K562 (cell line): ENCODE measurements at regions not wholly inside any gene's neighbourhood (a gene's known extent, or its start where the extent isn't known, plus 50 kb on each side); places are given as distances from the start of the nearest gene placed in this dataset.

ENCODE experiments used
- ATAC-seq: fragments of 200-7000 bp; cut with Tn5 transposase; 3 replicates; pipeline ENCODE4 v1.9.1; 2020; ENCODE audit warnings: moderate library complexity
- BruUV-seq: library from RNA; stranded (reverse); fragments of 400-500 nt; replicated peaks from 2 replicates; lab custom pipeline; 2021; lab: Mats Ljungman, UMichigan
- CTCF ChIA-PET: fragments of 300-600 bp; formaldehyde crosslinking; extraction: SDS; loops from one replicate; lab custom pipeline; 2021; ENCODE audit warnings: low intra/inter-chr PET ratio; lab: Yijun Ruan, JAX
- POLR2A ChIA-PET: fragments of 300-600, 350-650 bp; sonication (Branson Sonifier 250); formaldehyde crosslinking; extraction: SDS; loops from one replicate; lab custom pipeline; 2021; ENCODE audit warnings: antibody characterized with exemption, inconsistent platforms; lab: Yijun Ruan, JAX
- DNase-seq, 4 experiments: peaks; one replicate each; pipeline versions ENCODE4 v3.0.0 to v3.0.0-alpha.2; 2011 to 2018; ENCODE audit warnings: low spot score in 3 of 4, mixed read lengths in 3 of 4; ENCODE audit errors: extremely low read depth in 1 of 4
- FAIRE-seq: peaks from 2 replicates; lab custom pipeline; 2011; peaks lifted over from hg19 to GRCh38; lab: Jason Lieb, UNC
- H2AFZ ChIP-seq: 2 replicates; pipeline ENCODE4 v1.6.0; 2011; ENCODE audit warnings: low read depth, low read length, control low read depth, inconsistent platforms
- H3K27ac ChIP-seq: fragments of 200-600 bp; 3 replicates; pipeline ENCODE4 v1.8.0; 2011; ENCODE audit warnings: low read depth, mild to moderate bottlenecking, control low read depth, inconsistent platforms, low read length, moderate library complexity, mixed read lengths; ENCODE audit errors: extremely low read depth
- H3K27me3 ChIP-seq, 2 experiments: fragments of 300-600 bp in 1 of 2; 2 replicates in 1 of 2; 3 replicates in 1 of 2; pipeline versions ENCODE4 v1.6.0 to v1.8.0; 2011; ENCODE audit warnings: inconsistent platforms in 2 of 2, low read length in 2 of 2, mild to moderate bottlenecking in 1 of 2, mixed read lengths in 1 of 2, moderate library complexity in 1 of 2; ENCODE audit not compliant: control insufficient read depth in 2 of 2, insufficient read depth in 2 of 2
- H3K36me3 ChIP-seq: fragments of 300-600 bp; 3 replicates; pipeline ENCODE4 v1.8.0; 2011; ENCODE audit warnings: mild to moderate bottlenecking, low read length, inconsistent platforms; ENCODE audit not compliant: control insufficient read depth, insufficient read depth
- H3K4me1 ChIP-seq, 2 experiments: fragments of 200-600 bp in 1 of 2; replicated peaks in 1 of 2; 2 replicates in 1 of 2; 3 replicates in 1 of 2; pipeline versions ENCODE4 v1.5.1 to v1.8.0; 2011; ENCODE audit warnings: inconsistent platforms in 2 of 2, low read length in 2 of 2, mild to moderate bottlenecking in 1 of 2, mixed read lengths in 1 of 2, moderate library complexity in 1 of 2; ENCODE audit not compliant: control insufficient read depth in 2 of 2, insufficient read depth in 2 of 2
- H3K4me2 ChIP-seq: 2 replicates; pipeline ENCODE4 v1.6.1; 2011; ENCODE audit warnings: low read length, control low read depth, inconsistent platforms, mixed read lengths; ENCODE audit not compliant: insufficient read depth
- H3K4me3 ChIP-seq: fragments of 200-600 bp; sonication (generic), shearing (Covaris generic); 2 replicates; pipeline ENCODE4 v1.5.1; 2016; ENCODE audit warnings: control low read depth, inconsistent platforms
- H3K79me2 ChIP-seq: fragments of 200-600 bp; 3 replicates; pipeline ENCODE4 v1.8.0; 2011; ENCODE audit warnings: low read length, inconsistent platforms; ENCODE audit not compliant: control insufficient read depth, insufficient read depth
- H3K9ac ChIP-seq, 2 experiments: 2 replicates each; pipeline versions ENCODE4 v1.6.0 to v1.6.1; 2011; ENCODE audit warnings: low read depth in 2 of 2, low read length in 2 of 2, control low read depth in 1 of 2, inconsistent platforms in 1 of 2, mild to moderate bottlenecking in 1 of 2, mixed read lengths in 1 of 2; ENCODE audit not compliant: insufficient read depth in 1 of 2
- H3K9me1 ChIP-seq: one replicate; pipeline ENCODE4 v1.6.0; 2011; ENCODE audit warnings: inconsistent platforms, mild to moderate bottlenecking, low read length, moderate library complexity; ENCODE audit not compliant: control insufficient read depth, insufficient read depth
- H3K9me3 ChIP-seq: replicated peaks from 2 replicates; pipeline ENCODE4 v1.5.1; 2011; ENCODE audit warnings: low read depth, low read length, inconsistent platforms; ENCODE audit not compliant: control insufficient read depth, insufficient read depth
- H4K20me1 ChIP-seq: replicated peaks from 2 replicates; pipeline ENCODE4 v1.6.1; 2011; ENCODE audit warnings: low read length, inconsistent platforms, mixed read lengths; ENCODE audit not compliant: control insufficient read depth, insufficient read depth
- MECOM ChIP-seq: fragments of 250-450 bp; sonication (Bioruptor Pico); IDR thresholded peaks from 2 replicates; pipeline ENCODE4 v1.8.0; 2022; ENCODE audit warnings: inconsistent platforms
- NONO ChIP-seq, 2 experiments: fragments of 200-400 bp in 1 of 2; fragments of 450-650 bp in 1 of 2; formaldehyde crosslinking in 1 of 2; IDR thresholded peaks; 2 replicates each; pipeline ENCODE4 v1.6.1; 2017; ENCODE audit warnings: low read depth in 2 of 2, mild to moderate bottlenecking in 2 of 2, moderate library complexity in 2 of 2, low read length in 1 of 2
- ZSCAN32 ChIP-seq: fragments of 450-650 bp; formaldehyde crosslinking; IDR thresholded peaks from 2 replicates; pipeline ENCODE4 v1.4.0; 2020; ENCODE audit warnings: mild to moderate bottlenecking, moderate library complexity
- WGBS: fragments of 100-300 bp; shearing (Covaris generic); methylation state at CpG from one replicate; pipeline ENCODE4 v1.1.6; 2016; ENCODE audit warnings: low coverage, mixed read lengths; ENCODE audit not compliant: insufficient coverage; ENCODE audit errors: missing lambda C conversion rate; 5-methylcytosine and 5-hydroxymethylcytosine counted together
- in situ Hi-C: fragments of 300-500 bp; cut with MboI; formaldehyde crosslinking; loops from 4 replicates; pipeline ENCODE4 v1.15.0; 2018; ENCODE audit warnings: inconsistent platforms, mixed read lengths
- intact Hi-C: fragments of 100-400 bp; cut with micrococcal nuclease; formaldehyde crosslinking; loops from 2 replicates; pipeline ENCODE4 v1.14.2; 2022
- TF ChIP-seq, protein P1 (sequence below): sonication (generic); formaldehyde crosslinking; IDR thresholded peaks from 2 replicates; pipeline ENCODE4 v1.8.0; 2022; ENCODE audit warnings: mild to moderate bottlenecking, missing genetic modification reagents
- TF ChIP-seq, protein P2 (sequence below), 2 experiments: IDR thresholded peaks; 2 replicates each; pipeline ENCODE4 v1.6.1; 2012; ENCODE audit warnings: improper control_type of control experiment in 2 of 2, low read depth in 2 of 2, low read length in 2 of 2, borderline replicate concordance in 1 of 2

DNA sequence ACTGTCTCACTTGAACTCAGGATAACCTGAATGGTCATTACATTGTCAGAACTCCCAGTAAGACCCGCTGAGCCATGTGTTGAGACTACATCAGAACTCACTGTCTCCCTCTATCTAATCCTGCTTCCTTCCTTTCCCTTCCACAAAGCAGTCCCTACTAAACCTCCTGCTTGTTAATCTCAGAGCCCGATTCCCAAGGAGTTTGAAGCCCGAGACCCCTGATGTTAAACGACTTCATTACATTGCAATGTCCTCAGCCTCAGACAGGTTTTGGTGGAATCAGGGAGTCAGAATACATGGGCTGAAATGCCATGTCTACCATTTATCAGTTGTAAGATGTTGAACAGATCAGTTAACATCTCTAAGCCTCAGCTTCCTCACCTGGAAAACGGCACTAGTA lies 682.4 kb downstream of the ADGRL2 start:
- no peak for ATAC-seq
- 1% methylated on average over 5 of the region's 5 CpGs for WGBS
- intact Hi-C loops = no loop called here

More for the DNA sequence above, 682.4 kb downstream of the ADGRL2 start:
- ChIA-PET CTCF (no interaction called here), POLR2A (no interaction called here)
- FAIRE-seq (no peak), DNase-seq (no peak)
- Histone ChIP-seq H3K9me1 (no peaks in the 10 kb centered on the region), H3K4me2 (no peak overlapping the region), H2AFZ (no peak overlapping the region), H3K9me3 (no peaks in the 10 kb centered on the region), H3K9ac (no peak overlapping the region), H3K4me1 (no peaks in the 10 kb centered on the region), H3K36me3 (no peaks in the 10 kb centered on the region), H3K79me2 (no peaks in the 10 kb centered on the region), H3K4me3 (no peak overlapping the region), H3K27me3 (no peaks in the 10 kb centered on the region), H3K27ac (no peak overlapping the region), H4K20me1 (no peaks in the 10 kb centered on the region)
- in situ Hi-C loops = no loop called here
- TF ChIP-seq, protein P1, sequence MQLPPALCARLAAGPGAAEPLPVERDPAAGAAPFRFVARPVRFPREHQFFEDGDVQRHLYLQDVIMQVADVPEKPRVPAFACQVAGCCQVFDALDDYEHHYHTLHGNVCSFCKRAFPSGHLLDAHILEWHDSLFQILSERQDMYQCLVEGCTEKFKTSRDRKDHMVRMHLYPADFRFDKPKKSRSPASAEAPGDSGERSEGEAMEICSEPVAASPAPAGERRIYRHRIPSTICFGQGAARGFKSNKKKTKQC = no peak
- TF ChIP-seq, protein P2, sequence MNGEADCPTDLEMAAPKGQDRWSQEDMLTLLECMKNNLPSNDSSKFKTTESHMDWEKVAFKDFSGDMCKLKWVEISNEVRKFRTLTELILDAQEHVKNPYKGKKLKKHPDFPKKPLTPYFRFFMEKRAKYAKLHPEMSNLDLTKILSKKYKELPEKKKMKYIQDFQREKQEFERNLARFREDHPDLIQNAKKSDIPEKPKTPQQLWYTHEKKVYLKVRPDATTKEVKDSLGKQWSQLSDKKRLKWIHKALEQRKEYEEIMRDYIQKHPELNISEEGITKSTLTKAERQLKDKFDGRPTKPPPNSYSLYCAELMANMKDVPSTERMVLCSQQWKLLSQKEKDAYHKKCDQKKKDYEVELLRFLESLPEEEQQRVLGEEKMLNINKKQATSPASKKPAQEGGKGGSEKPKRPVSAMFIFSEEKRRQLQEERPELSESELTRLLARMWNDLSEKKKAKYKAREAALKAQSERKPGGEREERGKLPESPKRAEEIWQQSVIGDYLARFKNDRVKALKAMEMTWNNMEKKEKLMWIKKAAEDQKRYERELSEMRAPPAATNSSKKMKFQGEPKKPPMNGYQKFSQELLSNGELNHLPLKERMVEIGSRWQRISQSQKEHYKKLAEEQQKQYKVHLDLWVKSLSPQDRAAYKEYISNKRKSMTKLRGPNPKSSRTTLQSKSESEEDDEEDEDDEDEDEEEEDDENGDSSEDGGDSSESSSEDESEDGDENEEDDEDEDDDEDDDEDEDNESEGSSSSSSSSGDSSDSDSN (IDR thresholded peaks at IDR 0.05; ENCODE audit: borderline replicate concordance in 1 of 2, low read depth in 2 of 2, low read length in 2 of 2) = no peak
- TF ChIP-seq ZSCAN32 (no peak), NONO (IDR thresholded peaks at IDR 0.05; ENCODE audit: low read depth in 2 of 2, low read length in 1 of 2) (no peak), MECOM (CRISPR knock-in tag) (no peak)
- no TSS peak for BruUV-seq
